Right lobe of liver (tissue), 6 donors: ENCODE measurements at regions not wholly inside any gene's neighbourhood (a gene's known extent, or its start where the extent isn't known, plus 50 kb on each side); places are given as distances from the start of the nearest gene placed in this dataset.

ENCODE experiments used
- ATAC-seq, 4 donors: fragments of 200-7000 bp; cut with Tn5 transposase; one replicate each; pipeline ENCODE4 v1.9.1; 2020; ENCODE audit warnings: mild to moderate bottlenecking in 4 of 4, moderate library complexity in 4 of 4
- DNase-seq, 3 donors: peaks; one replicate each; pipeline ENCODE4 v3.0.0-alpha.2; 2020
- H3K27ac ChIP-seq, 3 donors: fragments of 200-600 bp; one replicate each; pipeline ENCODE4 v1.8.0; 2022
- H3K27me3 ChIP-seq, 2 donors: fragments of 200-600 bp; one replicate each; pipeline ENCODE4 v1.8.0; 2022
- H3K36me3 ChIP-seq, 4 donors: fragments of 200-600 bp; sonication (generic) in 1 of 4; one replicate each; pipeline versions ENCODE4 v1.5.1 to v1.8.0; 2017 to 2022; ENCODE audit warnings: control low read depth in 1 of 4
- H3K4me1 ChIP-seq, 4 donors: fragments of 200-600 bp; sonication (generic) in 1 of 4; one replicate each; pipeline versions ENCODE4 v1.5.1 to v1.8.0; 2017 to 2022; ENCODE audit warnings: control low read depth in 1 of 4
- H3K4me3 ChIP-seq, 3 donors: fragments of 200-600 bp; one replicate each; pipeline ENCODE4 v1.8.0; 2022
- H3K9me3 ChIP-seq, 4 donors: fragments of 200-600 bp; sonication (generic) in 1 of 4; one replicate each; pipeline versions ENCODE4 v1.5.1 to v1.8.0; 2017 to 2022; ENCODE audit warnings: control low read depth in 1 of 4
- POLR2A ChIP-seq: fragments of 450-650 bp; IDR thresholded peaks from one replicate; pipeline ENCODE4 v1.6.1; 2017; ENCODE audit warnings: antibody characterized with exemption, mild to moderate bottlenecking
- WGBS: methylation state at CpG from one replicate; pipeline ENCODE4 v1.1.6; 2018; ENCODE audit warnings: low coverage, low lambda C conversion rate; ENCODE audit not compliant: insufficient coverage; ENCODE audit errors: missing lambda C conversion rate; 5-methylcytosine and 5-hydroxymethylcytosine counted together
- intact Hi-C, 2 donors: fragments of 100-400 bp; cut with DNase I; formaldehyde crosslinking; loops; one replicate each; pipeline versions ENCODE4 v1.11.2 to v1.14.1; 2022
- TF ChIP-seq, protein P1 (sequence below), 4 donors: fragments of 200-600 bp in 3 of 4; fragments of 450-650 bp in 1 of 4; IDR thresholded peaks; one replicate each; pipeline versions ENCODE4 v1.5.1 to v1.8.0; 2016 to 2022; ENCODE audit warnings: antibody characterized with exemption in 4 of 4, mild to moderate bottlenecking in 2 of 4
- donor health status: DM: no; HTN: yes; CAD: no.
- donor health status: DM: no; HTN: no; CAD: no.
- donor health status: DM: no; HTN: no; CAD: no.
- donor health status: DM: no; HTN: yes; CAD: no.
- donor health status: DM: no; HTN: yes; CAD: no.

DNA sequence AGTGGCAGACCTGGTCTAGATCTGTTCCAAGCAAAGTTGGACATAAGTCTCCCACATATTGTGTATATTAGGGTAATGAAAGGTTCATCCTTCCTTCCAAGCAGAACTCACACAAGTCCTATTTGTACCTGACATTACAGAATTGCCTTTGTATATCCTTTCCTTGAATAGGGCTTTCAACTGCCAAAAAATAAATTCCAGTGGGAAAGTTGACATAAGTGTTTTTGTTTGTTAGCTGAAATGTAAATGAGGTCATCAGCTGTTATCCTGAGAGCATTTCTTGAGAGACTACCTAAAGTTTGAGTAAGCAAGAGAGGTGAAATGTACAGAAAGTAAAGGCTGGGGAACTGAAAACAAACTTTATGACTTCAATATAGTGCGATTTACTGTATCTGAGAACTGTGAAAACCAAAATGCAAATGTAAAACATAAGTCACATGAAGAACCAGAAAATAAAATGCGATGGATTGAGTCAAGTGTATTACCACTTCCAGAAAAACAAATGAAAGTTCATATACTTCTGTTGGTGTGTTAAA lies 527.3 kb upstream of the SEMA3D start:
- TF ChIP-seq, protein P1, sequence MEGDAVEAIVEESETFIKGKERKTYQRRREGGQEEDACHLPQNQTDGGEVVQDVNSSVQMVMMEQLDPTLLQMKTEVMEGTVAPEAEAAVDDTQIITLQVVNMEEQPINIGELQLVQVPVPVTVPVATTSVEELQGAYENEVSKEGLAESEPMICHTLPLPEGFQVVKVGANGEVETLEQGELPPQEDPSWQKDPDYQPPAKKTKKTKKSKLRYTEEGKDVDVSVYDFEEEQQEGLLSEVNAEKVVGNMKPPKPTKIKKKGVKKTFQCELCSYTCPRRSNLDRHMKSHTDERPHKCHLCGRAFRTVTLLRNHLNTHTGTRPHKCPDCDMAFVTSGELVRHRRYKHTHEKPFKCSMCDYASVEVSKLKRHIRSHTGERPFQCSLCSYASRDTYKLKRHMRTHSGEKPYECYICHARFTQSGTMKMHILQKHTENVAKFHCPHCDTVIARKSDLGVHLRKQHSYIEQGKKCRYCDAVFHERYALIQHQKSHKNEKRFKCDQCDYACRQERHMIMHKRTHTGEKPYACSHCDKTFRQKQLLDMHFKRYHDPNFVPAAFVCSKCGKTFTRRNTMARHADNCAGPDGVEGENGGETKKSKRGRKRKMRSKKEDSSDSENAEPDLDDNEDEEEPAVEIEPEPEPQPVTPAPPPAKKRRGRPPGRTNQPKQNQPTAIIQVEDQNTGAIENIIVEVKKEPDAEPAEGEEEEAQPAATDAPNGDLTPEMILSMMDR (IDR thresholded peaks at IDR 0.05) = no peak
- no peak for TF ChIP-seq POLR2A
- 73% methylated on average over 2 of the region's 2 CpGs for WGBS
- ATAC-seq (no peak), DNase-seq (no peak)
- no peaks in the 10 kb centered on the region for H3K36me3 ChIP-seq
- H3K9me3 ChIP-seq = no peaks in the 10 kb centered on the region
- H3K4me3 ChIP-seq = no peak overlapping the region
- no peak overlapping the region for H3K27ac ChIP-seq
- H3K27me3 ChIP-seq = no peaks in the 10 kb centered on the region
- no peaks in the 10 kb centered on the region for H3K4me1 ChIP-seq
- intact Hi-C loops = no loop called here

DNA sequence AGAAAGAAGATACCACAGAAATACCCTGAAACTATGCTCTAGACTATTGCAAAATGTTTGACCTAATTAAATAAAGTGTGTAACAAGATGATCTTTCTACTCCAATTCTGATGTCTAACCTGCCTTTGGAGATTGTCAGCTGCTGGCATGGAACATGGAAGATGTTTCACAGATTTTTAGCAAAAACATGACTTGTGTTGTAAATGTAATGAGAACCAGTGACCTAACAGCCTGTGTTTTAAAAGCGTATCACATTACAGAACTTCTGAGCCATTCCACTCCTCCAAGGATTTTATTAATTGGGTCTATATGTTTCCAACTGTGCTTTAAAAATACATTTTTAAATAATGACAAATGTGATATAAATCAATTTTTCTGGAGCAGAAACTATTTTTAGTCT lies 526.3 kb upstream of the SEMA3D start:
- intact Hi-C loops = no loop called here
- no peak overlapping the region for H3K4me3 ChIP-seq
- 89% methylated on average over 1 of the region's 1 CpG for WGBS
- no peak for DNase-seq
- H3K36me3 ChIP-seq = no peaks in the 10 kb centered on the region
- H3K27me3 ChIP-seq = no peaks in the 10 kb centered on the region
- H3K27ac ChIP-seq = no peak overlapping the region
- no peaks in the 10 kb centered on the region for H3K9me3 ChIP-seq
- no peaks in the 10 kb centered on the region for H3K4me1 ChIP-seq
- no peak for ATAC-seq
- TF ChIP-seq POLR2A = no peak
- TF ChIP-seq, protein P1 (IDR thresholded peaks at IDR 0.05) = no peak

DNA sequence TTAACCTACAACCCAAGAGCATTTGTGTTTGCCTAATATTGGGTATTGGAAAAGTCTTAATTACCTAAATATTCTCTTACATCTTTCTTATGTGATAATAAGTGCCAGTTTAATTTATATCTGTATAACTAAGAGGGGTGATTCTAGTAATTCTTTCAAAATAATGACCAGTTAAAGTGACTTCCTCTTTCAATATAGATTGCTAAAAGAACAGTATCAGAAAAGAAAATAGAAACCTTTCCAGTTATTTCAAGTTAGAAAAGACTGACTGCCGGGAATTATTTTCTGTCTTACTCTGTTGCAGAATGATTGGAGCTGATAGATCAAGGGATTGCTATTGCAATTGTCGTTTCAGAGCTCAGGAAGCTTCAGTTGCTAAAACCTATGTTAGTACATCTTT lies 525.0 kb upstream of the SEMA3D start:
- intact Hi-C loops = no loop called here
- Histone ChIP-seq H3K27ac (no peak overlapping the region), H3K36me3 (no peaks in the 10 kb centered on the region), H3K27me3 (no peaks in the 10 kb centered on the region), H3K4me1 (no peaks in the 10 kb centered on the region), H3K4me3 (no peak overlapping the region), H3K9me3 (no peaks in the 10 kb centered on the region)
- ATAC-seq (no peak), DNase-seq (no peak)
- 32% methylated on average over 2 of the region's 2 CpGs for WGBS
- TF ChIP-seq POLR2A = no peak
- TF ChIP-seq, protein P1 (IDR thresholded peaks at IDR 0.05) = no peak

DNA sequence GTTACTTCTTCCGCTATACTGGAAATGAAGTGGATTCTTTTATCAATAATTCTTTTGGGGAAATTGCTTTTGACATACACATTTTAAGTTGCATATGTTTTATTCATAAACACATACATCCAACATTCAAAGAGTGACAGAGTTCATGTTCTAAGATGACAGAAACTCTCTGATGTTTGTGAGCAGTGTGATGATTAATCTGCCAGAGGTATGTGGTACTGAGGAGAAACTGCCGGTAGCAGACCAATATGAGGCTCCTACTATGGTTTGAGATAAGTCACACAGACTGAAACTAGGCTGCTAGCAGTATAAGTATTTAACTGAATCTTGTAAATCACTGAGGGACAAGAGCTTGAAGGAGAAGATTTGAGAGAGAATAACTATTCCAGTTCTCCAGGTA lies 524.1 kb upstream of the SEMA3D start:
- Histone ChIP-seq H3K9me3 (no peaks in the 10 kb centered on the region), H3K27me3 (no peaks in the 10 kb centered on the region), H3K4me1 (no peaks in the 10 kb centered on the region), H3K36me3 (no peaks in the 10 kb centered on the region), H3K4me3 (no peak overlapping the region), H3K27ac (no peak overlapping the region)
- no peak for DNase-seq
- no peak for ATAC-seq
- WGBS = 68% methylated on average over 2 of the region's 2 CpGs
- TF ChIP-seq POLR2A = no peak
- TF ChIP-seq, protein P1 (IDR thresholded peaks at IDR 0.05) = no peak
- intact Hi-C loops = no loop called here

DNA sequence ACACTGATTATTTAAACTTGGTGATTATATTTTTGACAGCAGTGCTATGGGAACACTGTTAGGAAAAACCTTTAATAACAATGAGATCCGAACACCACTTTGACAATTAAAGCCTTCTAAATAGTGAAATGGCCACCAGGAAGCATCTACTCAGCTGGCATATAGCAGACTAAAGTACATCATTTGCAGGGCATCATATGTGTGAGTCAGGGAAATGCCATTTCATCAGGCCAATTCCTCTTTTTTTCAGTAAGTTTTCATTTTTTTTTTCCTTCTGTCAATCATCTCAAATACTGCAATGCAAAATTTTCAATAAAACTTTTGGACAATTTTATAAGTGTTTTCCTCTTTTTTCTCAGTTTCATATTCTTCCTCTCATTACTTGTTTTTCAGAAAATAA lies 521.4 kb upstream of the SEMA3D start:
- DNase-seq (no peak), ATAC-seq (no peak)
- Histone ChIP-seq H3K4me3 (no peak overlapping the region), H3K9me3 (no peaks in the 10 kb centered on the region), H3K27me3 (no peaks in the 10 kb centered on the region), H3K4me1 (no peaks in the 10 kb centered on the region), H3K36me3 (no peaks in the 10 kb centered on the region), H3K27ac (no peak overlapping the region)
- WGBS = 71% methylated on average over 1 of the region's 1 CpG
- intact Hi-C loops = no loop called here
- no peak for TF ChIP-seq POLR2A
- TF ChIP-seq, protein P1 (IDR thresholded peaks at IDR 0.05) = no peak
